ENCODE measurements at regions not wholly inside any gene's neighbourhood (a gene's known extent, or its start where the extent isn't known, plus 50 kb on each side); places are given as distances from the start of the nearest gene placed in this dataset.

DNA sequence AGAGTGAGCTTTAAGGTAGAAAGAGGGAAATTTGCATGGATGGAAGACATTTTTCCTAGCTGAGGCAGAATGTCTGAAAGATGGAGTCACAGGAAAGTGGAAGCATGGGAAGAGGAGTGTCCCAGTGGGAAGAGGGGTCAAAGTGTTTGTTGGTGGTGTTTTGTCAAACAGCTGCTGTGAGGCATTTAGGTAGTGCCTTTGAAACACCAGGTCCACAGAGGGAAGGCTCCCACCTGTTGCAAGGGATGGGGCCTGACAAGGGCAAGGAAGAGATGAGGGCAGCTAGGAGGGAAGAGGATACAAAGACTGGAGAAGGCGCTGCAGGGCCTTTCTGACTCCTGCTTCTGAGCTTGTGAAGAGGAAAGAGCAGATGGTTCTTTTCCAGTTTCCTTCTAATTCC, 91.8 kb upstream of the CISTR start:
- no peak for DNase-seq (ENCODE audit: low spot score)
- CTCF ChIA-PET: interaction anchor here (0.5 to 1.2 kb wide), 3 partner anchors 18 to 544 kb away, joined by 3 read pairs; no protein-coding TSS in a partner anchor
- POLR2A ChIA-PET (ENCODE audit: low non-redundant PET): no interaction called here
- H3K27ac ChIP-seq: no peak overlapping the region
- TF ChIP-seq, protein P1, sequence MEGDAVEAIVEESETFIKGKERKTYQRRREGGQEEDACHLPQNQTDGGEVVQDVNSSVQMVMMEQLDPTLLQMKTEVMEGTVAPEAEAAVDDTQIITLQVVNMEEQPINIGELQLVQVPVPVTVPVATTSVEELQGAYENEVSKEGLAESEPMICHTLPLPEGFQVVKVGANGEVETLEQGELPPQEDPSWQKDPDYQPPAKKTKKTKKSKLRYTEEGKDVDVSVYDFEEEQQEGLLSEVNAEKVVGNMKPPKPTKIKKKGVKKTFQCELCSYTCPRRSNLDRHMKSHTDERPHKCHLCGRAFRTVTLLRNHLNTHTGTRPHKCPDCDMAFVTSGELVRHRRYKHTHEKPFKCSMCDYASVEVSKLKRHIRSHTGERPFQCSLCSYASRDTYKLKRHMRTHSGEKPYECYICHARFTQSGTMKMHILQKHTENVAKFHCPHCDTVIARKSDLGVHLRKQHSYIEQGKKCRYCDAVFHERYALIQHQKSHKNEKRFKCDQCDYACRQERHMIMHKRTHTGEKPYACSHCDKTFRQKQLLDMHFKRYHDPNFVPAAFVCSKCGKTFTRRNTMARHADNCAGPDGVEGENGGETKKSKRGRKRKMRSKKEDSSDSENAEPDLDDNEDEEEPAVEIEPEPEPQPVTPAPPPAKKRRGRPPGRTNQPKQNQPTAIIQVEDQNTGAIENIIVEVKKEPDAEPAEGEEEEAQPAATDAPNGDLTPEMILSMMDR (conservative IDR thresholded peaks at IDR 0.05; ENCODE audit: low read depth): no peak

DNA sequence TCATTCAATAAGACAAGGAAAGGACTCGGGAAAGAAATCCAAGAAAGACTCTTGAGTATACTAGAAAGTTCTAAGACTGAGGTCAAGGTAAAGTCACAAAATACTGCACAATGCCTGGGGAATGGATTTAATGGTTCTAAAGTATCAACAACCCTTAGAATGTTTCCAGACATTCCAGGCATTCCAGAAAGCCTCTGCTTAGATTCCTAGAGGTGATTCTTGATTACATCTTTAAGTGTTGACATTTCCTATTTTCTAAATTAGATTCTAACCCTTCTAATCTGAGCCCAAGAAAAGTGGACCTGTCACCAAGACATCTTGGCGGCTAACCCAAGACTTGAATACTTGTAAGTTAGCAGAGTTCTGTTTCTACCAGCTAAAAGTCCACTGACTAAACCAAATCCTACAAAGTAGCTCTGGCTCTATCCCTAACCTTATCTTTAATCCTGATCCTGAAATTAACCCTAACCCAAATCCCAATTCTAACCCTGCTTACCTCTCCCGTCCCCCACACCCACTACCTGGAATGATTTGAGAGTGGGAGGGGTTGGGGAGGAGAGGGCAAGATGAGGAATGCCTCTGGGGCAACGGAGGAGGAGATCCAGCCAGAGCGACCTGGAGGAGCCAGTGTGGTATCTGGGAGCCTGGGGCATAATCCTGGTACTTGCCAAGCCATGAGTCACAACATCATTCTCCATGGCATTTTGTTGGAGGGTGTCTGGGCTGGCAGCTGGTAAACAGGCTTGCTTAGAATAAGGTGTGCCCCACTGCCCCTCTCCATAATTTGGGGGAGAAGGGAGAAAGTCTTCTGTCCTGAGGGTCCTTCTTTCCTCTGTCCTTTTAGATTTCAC, 93.4 kb upstream of the HOXC13 start:
- POLR2A ChIA-PET (ENCODE audit: low non-redundant PET): no interaction called here
- no peak overlapping the region; the same call in 1 of the 2 replicates for H3K27ac ChIP-seq
- CTCF ChIA-PET: interaction anchor here (0.5 to 1.1 kb wide), 3 partner anchors 54 to 96 kb away, joined by 3 to 4 read pairs (median 4); no protein-coding TSS in a partner anchor
- DNase-seq (ENCODE audit: low spot score): peak; percentile 95
- TF ChIP-seq, protein P1 (conservative IDR thresholded peaks at IDR 0.05; ENCODE audit: low read depth): no peak

- H3K27ac ChIP-seq: no peak overlapping the region; the same call in 1 of the 2 replicates
- POLR2A ChIA-PET (ENCODE audit: low non-redundant PET): no interaction called here
- TF ChIP-seq, protein P1 (conservative IDR thresholded peaks at IDR 0.05; ENCODE audit: low read depth): no peak
- no peak for DNase-seq (ENCODE audit: low spot score)
- CTCF ChIA-PET: no interaction called here
Measured at GRCh38 chr12:53845932-53846331, 92.7 kb upstream of the HOXC13 start.

DNA sequence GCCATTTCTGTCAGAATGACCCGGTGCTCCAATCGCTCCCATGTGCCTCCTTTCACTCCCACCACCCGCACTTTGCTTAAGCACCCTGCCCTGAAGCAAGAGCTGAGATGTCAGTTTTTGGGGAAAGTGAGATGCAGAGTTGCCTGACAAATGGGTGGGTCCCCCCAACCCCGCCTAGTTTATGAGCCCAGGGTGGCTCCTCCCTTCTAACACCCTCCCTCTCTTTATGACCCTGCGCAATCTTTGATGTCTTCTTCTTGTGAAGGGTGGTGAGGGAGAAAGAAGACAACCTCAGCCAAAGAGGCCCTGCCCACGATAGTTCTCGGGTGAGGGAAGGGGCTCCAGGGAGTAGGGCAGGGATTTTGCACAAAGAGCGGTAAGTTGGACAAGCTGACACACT, 89.5 kb upstream of the HOXC13 start:
- DNase-seq (ENCODE audit: low spot score): no peak
- TF ChIP-seq, protein P1 (conservative IDR thresholded peaks at IDR 0.05; ENCODE audit: low read depth): no peak
- CTCF ChIA-PET: no interaction called here
- no peak overlapping the region for H3K27ac ChIP-seq
- POLR2A ChIA-PET (ENCODE audit: low non-redundant PET): no interaction called here

DNA sequence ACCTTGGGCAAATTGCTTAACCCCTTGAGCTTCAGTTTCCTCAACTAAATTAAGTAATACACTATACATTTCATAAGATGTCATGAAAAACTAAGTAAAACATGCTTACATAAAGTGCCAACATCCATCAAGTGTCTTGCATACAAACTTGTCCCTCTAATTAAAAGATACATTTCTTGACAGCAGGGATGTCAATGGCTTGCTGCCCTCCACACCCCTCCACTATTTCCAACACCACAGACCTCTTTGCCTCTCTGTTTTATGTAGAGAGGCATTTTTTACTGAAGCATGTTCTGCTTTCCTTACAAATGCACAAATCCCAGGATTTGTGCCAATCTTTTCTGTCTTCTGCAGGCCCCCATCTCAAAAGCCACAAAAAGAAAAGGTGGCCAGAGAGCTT, 89.0 kb upstream of the HOXC13 start:
- POLR2A ChIA-PET (ENCODE audit: low non-redundant PET): no interaction called here

DNA sequence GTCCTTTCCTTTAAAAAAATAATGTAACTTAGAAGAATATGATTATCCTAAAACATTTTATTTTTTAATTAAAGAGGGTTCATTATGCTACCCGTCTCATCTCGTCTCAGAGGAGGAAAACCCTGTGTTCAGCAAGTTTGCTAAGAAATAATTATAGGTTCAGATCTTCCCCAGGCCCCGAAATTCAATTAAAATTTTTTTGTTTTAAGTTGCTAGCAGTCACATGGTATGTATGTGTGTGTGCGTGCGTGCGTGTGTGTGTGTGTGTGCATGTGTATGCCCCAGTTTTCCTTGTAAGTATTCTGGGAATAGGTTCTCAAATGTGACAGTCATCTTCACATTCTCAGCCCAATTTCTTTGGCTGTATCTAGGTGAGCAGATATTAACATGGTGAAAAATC, 86.6 kb upstream of the HOXC13 start:
- no peak overlapping the region for H3K27ac ChIP-seq
- DNase-seq (ENCODE audit: low spot score): no peak
- POLR2A ChIA-PET (ENCODE audit: low non-redundant PET): no interaction called here
- TF ChIP-seq, protein P1 (conservative IDR thresholded peaks at IDR 0.05; ENCODE audit: low read depth): no peak
- CTCF ChIA-PET: interaction anchor here (0.6 to 0.8 kb wide), 2 partner anchors 17 to 18 kb away, joined by 3 read pairs; no protein-coding TSS in a partner anchor

More for the DNA sequence above, 89.0 kb upstream of the HOXC13 start:
- H3K27ac ChIP-seq: no peak overlapping the region
- CTCF ChIA-PET: interaction anchor here (0.5 kb wide), 1 partner anchor 58 kb away, joined by 3 read pairs; no protein-coding TSS in a partner anchor
- no peak for DNase-seq (ENCODE audit: low spot score)
- TF ChIP-seq, protein P1 (conservative IDR thresholded peaks at IDR 0.05; ENCODE audit: low read depth): no peak

All from RWPE1 (cell line).